Endodermal cell (in vitro differentiated cells): ENCODE measurements at regions not wholly inside any gene's neighbourhood (a gene's known extent, or its start where the extent isn't known, plus 50 kb on each side); places are given as distances from the start of the nearest gene placed in this dataset.

Experiments
- DNase-seq: peaks from one replicate; pipeline ENCODE4 v3.0.0-alpha.2; 2017
- H3K27ac ChIP-seq: 2 replicates; pipeline ENCODE4 v1.5.1; 2013; ENCODE audit warnings: mild to moderate bottlenecking, low read depth, low read length, moderate library complexity
- H3K27me3 ChIP-seq: 2 replicates; pipeline ENCODE4 v1.6.1; 2013; ENCODE audit warnings: mild to moderate bottlenecking, low read length, moderate library complexity; ENCODE audit not compliant: insufficient read depth, control insufficient read depth, poor library complexity, severe bottlenecking
- H3K36me3 ChIP-seq: 2 replicates; pipeline ENCODE4 v1.7.0; 2013; ENCODE audit warnings: mild to moderate bottlenecking, low read length, moderate library complexity; ENCODE audit not compliant: control insufficient read depth, insufficient read depth
- H3K4me1 ChIP-seq: one replicate; pipeline ENCODE4 v1.7.0; 2013; ENCODE audit warnings: low read length; ENCODE audit not compliant: control insufficient read depth, insufficient read depth
- H3K4me3 ChIP-seq: 2 replicates; pipeline ENCODE4 v1.5.1; 2013; ENCODE audit warnings: mild to moderate bottlenecking, low read length, moderate library complexity
- H3K9ac ChIP-seq: 2 replicates; pipeline ENCODE4 v1.6.1; 2013; ENCODE audit warnings: mild to moderate bottlenecking, low read length, moderate library complexity; ENCODE audit not compliant: poor library complexity, severe bottlenecking; ENCODE audit errors: extremely low read depth
- H3K9me3 ChIP-seq: 2 replicates; pipeline ENCODE4 v1.6.1; 2013; ENCODE audit warnings: mild to moderate bottlenecking, low read length, moderate library complexity; ENCODE audit not compliant: control insufficient read depth
- H3K27ac Mint-ChIP-seq: 2 replicates; pipeline ENCODE4 v1.8.0; 2020; ENCODE audit warnings: mixed read lengths
- H3K27me3 Mint-ChIP-seq: 2 replicates; pipeline ENCODE4 v1.8.0; 2021; ENCODE audit warnings: mild to moderate bottlenecking, mixed read lengths; ENCODE audit not compliant: insufficient read depth
- H3K36me3 Mint-ChIP-seq: 2 replicates; pipeline ENCODE4 v1.8.0; 2020; ENCODE audit warnings: low read depth, mixed read lengths
- H3K4me1 Mint-ChIP-seq: 2 replicates; pipeline ENCODE4 v1.8.0; 2020; ENCODE audit warnings: mixed read lengths
- H3K4me3 Mint-ChIP-seq: 2 replicates; pipeline ENCODE4 v1.8.0; 2020; ENCODE audit warnings: mild to moderate bottlenecking, moderate library complexity, mixed read lengths
- H3K9me3 Mint-ChIP-seq: 2 replicates; pipeline ENCODE4 v1.8.0; 2020; ENCODE audit warnings: mild to moderate bottlenecking, mixed read lengths
- CTCF ChIP-seq: fragments of 200-600 bp; sonication (generic); conservative IDR thresholded peaks from 2 replicates; pipeline ENCODE4 v1.5.0; 2021; ENCODE audit warnings: antibody characterized with exemption, mild to moderate bottlenecking
- WGBS, 2 experiments: methylation state at CpG; one replicate each; pipeline versions ENCODE4 v1.1.5 to v1.1.7; 2013; ENCODE audit warnings: missing lambda C conversion rate in 2 of 2, mixed read lengths in 1 of 2; ENCODE audit not compliant: insufficient coverage in 1 of 2, insufficient read length in 1 of 2; 5-methylcytosine and 5-hydroxymethylcytosine counted together

- Mint-ChIP-seq H3K4me1 (no peaks in the 10 kb centered on the region), H3K27ac (no peak overlapping the region), H3K27me3 (no peaks in the 10 kb centered on the region), H3K9me3 (no peaks in the 10 kb centered on the region), H3K36me3 (no peaks in the 10 kb centered on the region), H3K4me3 (no peak overlapping the region)
- Histone ChIP-seq H3K27ac (no peak overlapping the region), H3K4me3 (no peak overlapping the region), H3K4me1 (no peaks in the 10 kb centered on the region), H3K27me3 (no peaks in the 10 kb centered on the region), H3K9ac (no peak overlapping the region), H3K9me3 (no peaks in the 10 kb centered on the region), H3K36me3 (peaks cover 11% of the 10 kb centered on the region)
- DNase-seq, result no peak
- 92 to 97% methylated on average over 10 to 19 of the region's 19 CpGs for WGBS, 2 experiments
- TF ChIP-seq CTCF, result no peak
Observed at GRCh38 chr22:48589901-48590300, 1237.8 kb downstream of the BRD1 start.

GRCh38 chr22:48588878-48589450 is 1238.7 kb downstream of the BRD1 start:
- Mint-ChIP-seq H3K9me3 (no peaks in the 10 kb centered on the region), H3K27me3 (no peaks in the 10 kb centered on the region), H3K4me3 (no peak overlapping the region), H3K4me1 (no peaks in the 10 kb centered on the region), H3K27ac (no peak overlapping the region), H3K36me3 (no peaks in the 10 kb centered on the region)
- no peak overlapping the region for H3K27ac ChIP-seq
- TF ChIP-seq CTCF, result no peak
- H3K36me3 ChIP-seq, result peaks cover 17% of the 10 kb centered on the region
- H3K4me3 ChIP-seq, result no peak overlapping the region
- 83 to 92% methylated on average over 8 to 9 of the region's 9 CpGs for whole genome bisulfite sequencing, 2 experiments
- H3K4me1 ChIP-seq, result no peaks in the 10 kb centered on the region
- no peak for DNase-seq
- no peaks in the 10 kb centered on the region for H3K27me3 ChIP-seq
- no peaks in the 10 kb centered on the region for H3K9me3 ChIP-seq
- H3K9ac ChIP-seq, result no peak overlapping the region

GRCh38 chr22:48588151-48588877 is 1239.4 kb downstream of the BRD1 start:
- 87 to 92% methylated on average over 16 to 23 of the region's 23 CpGs for WGBS, 2 experiments
- Mint-ChIP-seq H3K27me3 (no peaks in the 10 kb centered on the region), H3K36me3 (no peaks in the 10 kb centered on the region), H3K9me3 (no peaks in the 10 kb centered on the region), H3K4me1 (no peaks in the 10 kb centered on the region), H3K27ac (no peak overlapping the region), H3K4me3 (no peak overlapping the region)
- Histone ChIP-seq H3K4me1 (no peaks in the 10 kb centered on the region), H3K9ac (no peak overlapping the region), H3K27ac (no peak overlapping the region), H3K4me3 (no peak overlapping the region), H3K27me3 (no peaks in the 10 kb centered on the region), H3K9me3 (no peaks in the 10 kb centered on the region), H3K36me3 (peaks cover 21% of the 10 kb centered on the region)
- TF ChIP-seq CTCF, result no peak
- DNase-seq, result no peak
